RPMI8226 (cell line): ENCODE measurements at regions not wholly inside any gene's neighbourhood (a gene's known extent, or its start where the extent isn't known, plus 50 kb on each side); places are given as distances from the start of the nearest gene placed in this dataset.

ENCODE experiments used
- DNase-seq: peaks from one replicate; pipeline ENCODE4 v3.0.0-alpha.2; 2015

- DNase-seq, result no peak
Measured at GRCh38 chr21:29228306-29228705, 70.4 kb upstream of the BACH1 start.

DNA sequence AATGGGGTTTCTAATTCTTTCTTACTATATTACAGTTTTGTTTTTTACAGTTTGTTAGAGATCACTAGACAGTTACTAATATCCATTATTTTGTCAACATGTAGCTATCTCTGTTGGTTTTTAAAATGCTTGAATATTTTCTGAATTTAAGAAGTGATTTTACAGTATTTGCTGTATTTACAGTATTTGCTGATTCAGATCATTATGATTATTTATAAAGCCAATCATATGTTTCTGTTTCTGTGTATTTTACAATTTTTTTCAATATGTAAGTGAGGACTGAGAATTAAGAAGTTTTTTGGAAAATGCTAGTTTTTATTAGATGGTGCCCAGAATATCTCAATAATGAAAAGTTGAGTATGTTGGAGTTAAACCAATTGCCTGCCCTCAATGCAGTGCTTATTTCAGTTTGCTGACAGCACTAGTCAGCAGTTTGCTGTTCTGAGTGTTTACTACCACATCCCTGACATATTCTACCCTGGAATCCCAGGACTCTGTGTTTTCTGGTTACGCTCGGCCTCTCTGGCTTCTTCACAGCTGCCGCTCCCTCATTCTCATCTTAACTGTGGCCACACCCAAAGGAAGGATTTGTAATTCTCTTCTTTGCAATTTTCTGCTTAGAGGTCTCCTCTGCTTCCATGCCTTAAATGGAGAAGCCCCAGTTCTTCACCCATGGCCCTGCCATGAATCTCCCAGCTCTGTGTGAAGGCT lies 68.0 kb upstream of the BACH1 start:
- DNase-seq, result no peak

DNA sequence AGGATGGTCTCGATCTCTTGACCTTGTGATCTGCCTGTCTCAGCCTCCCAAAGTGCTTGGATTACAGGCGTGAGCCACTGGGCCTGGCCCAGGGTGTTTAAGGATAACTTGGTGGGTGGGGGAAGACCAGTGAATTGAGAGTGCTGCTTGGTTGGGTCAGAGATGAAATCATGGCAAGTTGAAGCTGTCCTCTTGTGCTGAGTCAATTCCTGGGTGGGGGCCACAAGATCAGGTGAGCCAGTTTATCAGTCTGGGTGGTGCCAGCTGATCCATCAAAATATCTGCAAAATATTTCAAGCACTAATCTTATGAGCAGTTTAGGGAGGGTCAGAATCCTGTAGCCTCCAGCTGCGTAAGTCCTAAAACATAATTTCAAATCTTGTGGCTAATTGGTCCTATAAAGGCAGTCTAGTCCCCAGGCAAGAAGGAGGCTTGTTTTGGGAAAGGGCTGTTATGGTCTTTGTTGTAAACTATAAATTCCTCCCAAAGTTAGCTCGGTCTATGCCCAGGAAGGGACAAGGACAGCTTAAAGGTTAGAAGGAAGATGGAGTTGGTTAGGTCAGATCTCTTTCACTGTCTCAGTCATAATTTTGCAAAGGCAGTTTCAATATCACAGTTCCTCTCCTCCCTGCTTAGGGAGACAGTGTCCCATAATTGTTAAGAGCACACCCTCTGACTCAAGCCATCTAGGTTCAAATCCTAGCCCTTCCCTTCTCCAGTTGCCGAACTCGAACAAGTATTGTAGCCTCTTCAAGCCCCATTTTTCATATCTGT lies 66.8 kb upstream of the BACH1 start:
- DNase-seq, result no peak

GRCh38 chr21:29232530-29233255 lies 66.0 kb upstream of the BACH1 start:
- DNase-seq, result no peak

- DNase-seq, result peak; percentile 26
Measured at GRCh38 chr21:29233256-29233546, 65.5 kb upstream of the BACH1 start.

- DNase-seq, result peak; percentile 82
Measured at GRCh38 chr21:29233611-29234540, 64.8 kb upstream of the BACH1 start.

- peak; percentile 70 for DNase-seq
Measured at GRCh38 chr21:29235714-29236197, 63.0 kb upstream of the BACH1 start.

DNA sequence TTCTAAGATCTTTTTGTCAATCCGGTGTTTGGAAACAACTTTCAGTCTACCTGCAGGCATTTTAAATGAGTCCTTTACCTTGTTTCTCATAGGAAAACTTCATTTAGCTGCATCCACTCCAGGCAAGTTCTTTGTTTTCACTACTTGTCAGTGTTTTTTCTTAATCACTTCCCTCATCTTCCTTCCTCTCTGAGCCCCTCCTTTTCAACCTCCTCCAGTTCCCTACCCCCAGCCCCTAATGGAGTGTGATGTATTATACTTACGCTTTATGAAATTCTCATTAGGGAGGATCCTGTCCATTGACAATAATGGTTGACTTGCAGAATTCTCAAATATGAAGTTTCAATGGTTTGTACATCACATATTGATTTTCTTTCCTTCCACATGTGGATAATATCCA lies 62.5 kb upstream of the BACH1 start:
- no peak for DNase-seq

DNA sequence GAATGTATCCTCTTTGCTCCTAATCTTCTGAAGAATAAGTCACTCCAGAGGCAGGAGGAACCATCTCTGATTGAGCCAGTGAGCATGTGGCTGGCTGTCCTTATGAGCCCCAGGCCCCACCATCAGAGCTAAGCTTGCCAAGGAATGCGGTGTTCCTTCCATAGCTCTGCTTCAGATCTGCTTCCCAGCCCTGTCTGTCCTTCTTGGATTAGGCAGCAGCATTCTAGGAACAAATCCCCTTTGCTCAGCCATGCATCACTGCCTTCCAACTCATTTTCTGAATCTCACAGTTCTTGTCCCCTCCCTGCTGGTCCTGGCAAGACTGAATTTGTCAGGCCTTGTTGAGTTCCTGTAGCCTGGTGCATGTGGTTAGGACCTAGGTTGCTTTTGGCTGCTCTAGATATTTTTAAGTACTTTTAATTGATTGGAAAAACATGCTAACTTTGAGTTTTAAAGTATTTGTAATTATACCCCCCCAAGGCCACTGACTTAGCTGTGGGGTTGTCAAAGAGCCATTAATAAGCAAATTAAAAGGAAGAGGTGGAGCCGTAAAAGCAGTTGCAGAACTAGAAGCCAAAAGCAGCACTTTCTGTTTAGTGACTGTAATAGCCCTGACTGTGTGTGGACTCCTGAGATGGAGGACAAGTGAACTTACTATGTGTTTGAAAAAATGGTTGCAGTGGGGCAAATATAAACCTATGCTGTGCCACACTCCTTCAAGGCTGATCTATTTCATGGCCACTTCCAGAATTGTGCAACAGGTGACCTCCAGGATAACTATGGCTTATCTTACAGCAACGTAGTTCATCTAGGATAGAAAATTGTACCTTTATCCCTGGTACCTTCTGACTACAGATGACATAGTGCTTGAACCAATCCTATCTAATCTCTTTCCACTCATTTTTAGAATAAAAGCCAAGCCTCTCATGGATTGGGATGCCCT lies 61.3 kb upstream of the BACH1 start:
- DNase-seq, result peak; percentile 38

- DNase-seq, result no peak
Measured at GRCh38 chr21:29238053-29238966, 60.4 kb upstream of the BACH1 start.

DNA sequence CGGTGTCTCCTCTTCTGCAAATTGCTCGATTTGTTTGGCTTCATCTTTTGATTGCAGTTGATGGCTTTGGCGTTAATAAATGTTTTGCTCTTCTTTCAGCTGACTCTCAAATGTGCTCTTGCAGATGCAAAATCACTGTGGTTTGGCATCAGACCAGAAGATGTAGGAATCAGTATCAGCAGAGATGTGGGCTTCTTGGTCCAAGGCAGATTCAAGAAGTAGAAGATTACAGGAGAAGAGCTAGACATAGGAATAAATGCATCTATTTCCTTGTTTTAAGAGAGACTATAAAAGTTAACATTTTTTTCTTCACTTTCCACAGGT lies 59.8 kb upstream of the BACH1 start:
- peak; percentile 90 for DNase-seq

GRCh38 chr21:29240136-29240535 lies 58.6 kb upstream of the BACH1 start:
- no peak for DNase-seq

DNA sequence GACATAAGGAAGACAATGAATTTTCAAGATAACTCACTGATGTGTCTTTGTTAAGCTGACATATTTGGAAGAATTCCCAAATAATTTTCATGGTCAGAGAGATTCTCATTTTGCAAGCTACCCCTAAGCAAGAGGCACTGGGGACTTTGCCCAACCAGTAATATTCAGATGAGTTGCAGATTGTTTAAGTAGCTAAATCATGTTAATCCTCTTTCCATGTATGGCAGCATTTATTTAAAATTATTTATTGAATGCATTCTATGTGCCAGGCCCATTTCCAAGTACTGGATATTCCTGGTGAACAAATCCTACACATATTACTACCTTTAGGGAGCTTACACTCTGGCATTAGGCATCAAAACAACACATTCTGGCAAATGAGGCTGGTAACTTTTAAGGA lies 56.5 kb upstream of the BACH1 start:
- DNase-seq, result no peak

- DNase-seq, result no peak
Measured at GRCh38 chr21:29243188-29243587, 55.5 kb upstream of the BACH1 start.

GRCh38 chr21:29245104-29245643 lies 53.5 kb upstream of the BACH1 start:
- no peak for DNase-seq

- no peak for DNase-seq
Measured at GRCh38 chr21:29245863-29246262, 52.9 kb upstream of the BACH1 start.

GRCh38 chr21:29246614-29247013 lies 52.1 kb upstream of the BACH1 start:
- DNase-seq, result no peak

- DNase-seq, result no peak
Measured at GRCh38 chr21:29248124-29248523, 50.6 kb upstream of the BACH1 start.
